ENCODE measurements at regions not wholly inside any gene's neighbourhood (a gene's known extent, or its start where the extent isn't known, plus 50 kb on each side); places are given as distances from the start of the nearest gene placed in this dataset.

GRCh38 chr3:177642042-177642803, 444.9 kb upstream of the TBL1XR1 start:
- H3K27me3 ChIP-seq (ENCODE audit: control insufficient read depth, insufficient read depth, low read length), result no peaks in the 10 kb centered on the region
- POLR2A ChIA-PET, result no interaction called here
- no peak for DNase-seq (ENCODE audit: low read depth, low spot score)
- no peaks in the 10 kb centered on the region for H3K9me3 ChIP-seq (ENCODE audit: control insufficient read depth, insufficient read depth, low read length)
- H3K4me3 ChIP-seq (ENCODE audit: low read depth, low read length), result no peak overlapping the region
- CTCF ChIA-PET, result interaction anchor here (0.6 kb wide), 1 partner anchor 10 kb away, joined by 3 read pairs; no protein-coding TSS in a partner anchor
- no peak for TF ChIP-seq CTCF (IDR thresholded peaks at IDR 0.05; ENCODE audit: low read depth, low read length)
- H3K27ac ChIP-seq (ENCODE audit: low read depth, low read length), result no peak overlapping the region

- ChIA-PET POLR2A (no interaction called here), CTCF (interaction anchor here (0.7 kb wide), 1 partner anchor 160 kb away, joined by 6 read pairs; no protein-coding TSS in a partner anchor)
- Histone ChIP-seq H3K9me3 (ENCODE audit: control insufficient read depth, insufficient read depth, low read length) (no peaks in the 10 kb centered on the region), H3K4me3 (ENCODE audit: low read depth, low read length) (no peak overlapping the region), H3K27me3 (ENCODE audit: control insufficient read depth, insufficient read depth, low read length) (no peaks in the 10 kb centered on the region), H3K27ac (ENCODE audit: low read depth, low read length) (no peak overlapping the region)
- no peak for TF ChIP-seq CTCF (IDR thresholded peaks at IDR 0.05; ENCODE audit: low read depth, low read length)
- no peak for DNase-seq (ENCODE audit: low read depth, low spot score)
Measured at GRCh38 chr3:177642804-177643125, 445.5 kb upstream of the TBL1XR1 start.

GRCh38 chr3:177646749-177647148, 449.5 kb upstream of the TBL1XR1 start:
- POLR2A ChIA-PET, result no interaction called here
- H3K27me3 ChIP-seq (ENCODE audit: control insufficient read depth, insufficient read depth, low read length), result no peaks in the 10 kb centered on the region
- no peak for DNase-seq (ENCODE audit: low read depth, low spot score)
- CTCF ChIA-PET, result no interaction called here
- H3K4me3 ChIP-seq (ENCODE audit: low read depth, low read length), result no peak overlapping the region
- no peak overlapping the region for H3K27ac ChIP-seq (ENCODE audit: low read depth, low read length)
- H3K9me3 ChIP-seq (ENCODE audit: control insufficient read depth, insufficient read depth, low read length), result no peaks in the 10 kb centered on the region
- TF ChIP-seq CTCF (IDR thresholded peaks at IDR 0.05; ENCODE audit: low read depth, low read length), result no peak

GRCh38 chr3:177647341-177647740, 450.1 kb upstream of the TBL1XR1 start:
- no peak for TF ChIP-seq CTCF (IDR thresholded peaks at IDR 0.05; ENCODE audit: low read depth, low read length)
- Histone ChIP-seq H3K9me3 (ENCODE audit: control insufficient read depth, insufficient read depth, low read length) (no peaks in the 10 kb centered on the region), H3K27me3 (ENCODE audit: control insufficient read depth, insufficient read depth, low read length) (no peaks in the 10 kb centered on the region), H3K27ac (ENCODE audit: low read depth, low read length) (no peak overlapping the region), H3K4me3 (ENCODE audit: low read depth, low read length) (no peak overlapping the region)
- DNase-seq (ENCODE audit: low read depth, low spot score), result no peak
- CTCF ChIA-PET, result no interaction called here
- POLR2A ChIA-PET, result no interaction called here

GRCh38 chr3:177647876-177648275, 450.6 kb upstream of the TBL1XR1 start:
- Histone ChIP-seq H3K4me3 (ENCODE audit: low read depth, low read length) (no peak overlapping the region), H3K9me3 (ENCODE audit: control insufficient read depth, insufficient read depth, low read length) (no peaks in the 10 kb centered on the region), H3K27me3 (ENCODE audit: control insufficient read depth, insufficient read depth, low read length) (no peaks in the 10 kb centered on the region), H3K27ac (ENCODE audit: low read depth, low read length) (no peak overlapping the region)
- no peak for DNase-seq (ENCODE audit: low read depth, low spot score)
- ChIA-PET POLR2A (no interaction called here), CTCF (no interaction called here)
- no peak for TF ChIP-seq CTCF (IDR thresholded peaks at IDR 0.05; ENCODE audit: low read depth, low read length)
